OCI-LY7 (cell line): ENCODE measurements at regions not wholly inside any gene's neighbourhood (a gene's known extent, or its start where the extent isn't known, plus 50 kb on each side); places are given as distances from the start of the nearest gene placed in this dataset.

ENCODE experiments used
- EZH2phosphoT487 ChIP-seq: fragments of 200-600 bp; sonication (generic); IDR thresholded peaks from 2 replicates; pipeline ENCODE4 v1.6.1; 2018; ENCODE audit warnings: low read depth, borderline replicate concordance, mild to moderate bottlenecking, mixed run types, antibody characterized with exemption, low read length, moderate library complexity, mixed read lengths
- TF ChIP-seq, protein P1 (sequence below): fragments of 200-600 bp; sonication (generic); conservative IDR thresholded peaks from 2 replicates; pipeline ENCODE4 v1.5.1; 2014; ENCODE audit warnings: mild to moderate bottlenecking, antibody characterized with exemption, low read length, moderate library complexity, mixed read lengths

DNA sequence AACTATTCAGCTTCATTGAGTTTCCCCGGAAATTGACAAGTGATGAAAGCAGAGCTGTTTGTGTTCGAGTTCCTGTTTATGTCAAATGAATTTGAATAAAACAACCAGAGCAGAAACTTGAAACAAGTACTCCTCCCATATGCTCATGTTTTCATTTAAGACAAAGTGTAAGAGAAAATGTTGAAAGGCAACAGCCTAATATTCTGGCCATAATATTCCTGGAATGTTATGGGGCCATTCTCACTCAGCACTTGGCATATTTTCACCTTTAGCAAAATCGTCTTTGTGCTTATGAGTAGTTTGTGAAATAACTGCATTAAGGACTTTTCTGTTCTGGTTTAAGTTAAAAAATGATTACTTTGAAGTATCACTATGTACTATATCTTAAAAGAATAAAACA is 276.0 kb upstream of the FAT1 start:
- TF ChIP-seq, protein P1, sequence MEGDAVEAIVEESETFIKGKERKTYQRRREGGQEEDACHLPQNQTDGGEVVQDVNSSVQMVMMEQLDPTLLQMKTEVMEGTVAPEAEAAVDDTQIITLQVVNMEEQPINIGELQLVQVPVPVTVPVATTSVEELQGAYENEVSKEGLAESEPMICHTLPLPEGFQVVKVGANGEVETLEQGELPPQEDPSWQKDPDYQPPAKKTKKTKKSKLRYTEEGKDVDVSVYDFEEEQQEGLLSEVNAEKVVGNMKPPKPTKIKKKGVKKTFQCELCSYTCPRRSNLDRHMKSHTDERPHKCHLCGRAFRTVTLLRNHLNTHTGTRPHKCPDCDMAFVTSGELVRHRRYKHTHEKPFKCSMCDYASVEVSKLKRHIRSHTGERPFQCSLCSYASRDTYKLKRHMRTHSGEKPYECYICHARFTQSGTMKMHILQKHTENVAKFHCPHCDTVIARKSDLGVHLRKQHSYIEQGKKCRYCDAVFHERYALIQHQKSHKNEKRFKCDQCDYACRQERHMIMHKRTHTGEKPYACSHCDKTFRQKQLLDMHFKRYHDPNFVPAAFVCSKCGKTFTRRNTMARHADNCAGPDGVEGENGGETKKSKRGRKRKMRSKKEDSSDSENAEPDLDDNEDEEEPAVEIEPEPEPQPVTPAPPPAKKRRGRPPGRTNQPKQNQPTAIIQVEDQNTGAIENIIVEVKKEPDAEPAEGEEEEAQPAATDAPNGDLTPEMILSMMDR, result no peak
- TF ChIP-seq EZH2phosphoT487, result no peak
